Neural cell (in vitro differentiated cells): ENCODE measurements at regions not wholly inside any gene's neighbourhood (a gene's known extent, or its start where the extent isn't known, plus 50 kb on each side); places are given as distances from the start of the nearest gene placed in this dataset.

Experiments
- H2AFZ ChIP-seq: fragments of 200-600, 300-800 bp; sonication (generic), shearing (Covaris generic); 2 replicates; pipeline ENCODE4 v1.6.0; 2014; ENCODE audit warnings: low read depth, mild to moderate bottlenecking, antibody characterized with exemption, low read length, moderate library complexity
- H3F3A ChIP-seq: fragments of 200-600 bp; shearing (Covaris generic); 2 replicates; pipeline ENCODE4 v1.6.1; 2016; ENCODE audit warnings: mild to moderate bottlenecking, moderate library complexity, mixed read lengths, antibody characterized with exemption, low read length; ENCODE audit not compliant: insufficient read depth, poor library complexity, severe bottlenecking
- H3K27ac ChIP-seq: fragments of 200-600, 300-800 bp; sonication (generic), shearing (Covaris generic); 2 replicates; pipeline ENCODE4 v1.5.1; 2014; ENCODE audit warnings: mild to moderate bottlenecking, low read length, moderate library complexity
- H3K27me3 ChIP-seq: fragments of 300-800, 200-600 bp; sonication (generic), shearing (Covaris generic); 2 replicates; pipeline ENCODE4 v1.6.0; 2014; ENCODE audit warnings: mild to moderate bottlenecking, low read depth, low read length, moderate library complexity; ENCODE audit not compliant: insufficient read depth
- H3K36me3 ChIP-seq: fragments of 300-800, 200-600 bp; sonication (generic), shearing (Covaris generic); 2 replicates; pipeline ENCODE4 v1.5.1; 2014; ENCODE audit warnings: mild to moderate bottlenecking, antibody characterized with exemption, low read length, moderate library complexity; ENCODE audit not compliant: insufficient read depth
- H3K4me2 ChIP-seq: fragments of 300-800, 200-600 bp; sonication (generic), shearing (Covaris generic); 2 replicates; pipeline ENCODE4 v1.6.0; 2014; ENCODE audit warnings: mild to moderate bottlenecking, low read length
- H3K4me3 ChIP-seq: fragments of 300-800, 200-600 bp; sonication (generic), shearing (Covaris generic); 2 replicates; pipeline ENCODE4 v1.5.1; 2014; ENCODE audit warnings: mild to moderate bottlenecking, low read length, moderate library complexity
- H3K79me2 ChIP-seq: fragments of 200-600 bp; shearing (Covaris generic); replicated peaks from 2 replicates; pipeline ENCODE4 v1.6.0; 2014; ENCODE audit warnings: mild to moderate bottlenecking, low read length, moderate library complexity; ENCODE audit not compliant: insufficient read depth
- H3K9ac ChIP-seq: fragments of 300-800, 200-600 bp; sonication (generic), shearing (Covaris generic); 2 replicates; pipeline ENCODE4 v1.6.1; 2016; ENCODE audit warnings: mild to moderate bottlenecking, low read length, mixed read lengths
- H3K9me2 ChIP-seq: fragments of 200-600 bp; shearing (Covaris generic); 2 replicates; pipeline ENCODE4 v1.6.1; 2016; ENCODE audit warnings: mild to moderate bottlenecking, low read length, mixed read lengths; ENCODE audit not compliant: insufficient read depth
- H3K9me3 ChIP-seq: fragments of 200-600, 300-800 bp; sonication (generic), shearing (Covaris generic); 2 replicates; pipeline ENCODE4 v1.6.1; 2016; ENCODE audit warnings: mild to moderate bottlenecking, mixed run types, low read length, moderate library complexity, mixed read lengths
- H4K20me1 ChIP-seq: fragments of 200-600 bp; shearing (Covaris generic); 2 replicates; pipeline ENCODE4 v1.6.1; 2016; ENCODE audit warnings: mild to moderate bottlenecking, mixed run types; ENCODE audit not compliant: insufficient read depth
- CTCF ChIP-seq: fragments of 450-650 bp; IDR thresholded peaks from 2 replicates; pipeline ENCODE4 v1.5.1; 2014; ENCODE audit warnings: antibody characterized with exemption, mild to moderate bottlenecking, moderate library complexity; ENCODE audit not compliant: poor library complexity, severe bottlenecking
- EP300 ChIP-seq: fragments of 450-650 bp; conservative IDR thresholded peaks from 2 replicates; pipeline ENCODE4 v1.6.1; 2014; ENCODE audit warnings: antibody characterized with exemption, mild to moderate bottlenecking, moderate library complexity; ENCODE audit not compliant: poor library complexity, severe bottlenecking
- EZH2 ChIP-seq: fragments of 200-600, 300-800 bp; shearing (Covaris generic), sonication (generic); IDR thresholded peaks from 2 replicates; pipeline ENCODE4 v1.6.1; 2014; ENCODE audit warnings: antibody characterized with exemption, low read length, borderline replicate concordance, mild to moderate bottlenecking; ENCODE audit not compliant: insufficient read depth, poor library complexity, severe bottlenecking
- MXI1 ChIP-seq: fragments of 450-650 bp; conservative IDR thresholded peaks from 2 replicates; pipeline ENCODE4 v1.6.1; 2014; ENCODE audit warnings: antibody characterized with exemption, mild to moderate bottlenecking; ENCODE audit not compliant: poor library complexity, severe bottlenecking
- POLR2AphosphoS5 ChIP-seq: IDR thresholded peaks from 2 replicates; pipeline ENCODE4 v1.6.1; 2012
- RAD21 ChIP-seq: fragments of 450-650 bp; conservative IDR thresholded peaks from 2 replicates; pipeline ENCODE4 v1.6.1; 2014; ENCODE audit warnings: antibody characterized with exemption, mild to moderate bottlenecking, moderate library complexity
- REST ChIP-seq: IDR thresholded peaks from 2 replicates; pipeline ENCODE4 v1.6.1; 2012; ENCODE audit warnings: borderline replicate concordance
- SMC3 ChIP-seq: fragments of 450-650 bp; conservative IDR thresholded peaks from 2 replicates; pipeline ENCODE4 v1.6.1; 2014; ENCODE audit warnings: antibody characterized with exemption, mild to moderate bottlenecking, moderate library complexity; ENCODE audit not compliant: poor library complexity
- TAF1 ChIP-seq: IDR thresholded peaks from 2 replicates; pipeline ENCODE4 v1.6.1; 2012; ENCODE audit warnings: low read depth

GRCh38 chr11:131178596-131178995 lies 191.8 kb upstream of the NTM start:
- no peak overlapping the region for H3K4me2 ChIP-seq
- no peak overlapping the region for H2AFZ ChIP-seq
- H3K9me2 ChIP-seq, result no peaks in the 10 kb centered on the region
- no peaks in the 10 kb centered on the region for H3F3A ChIP-seq
- no peaks in the 10 kb centered on the region for H4K20me1 ChIP-seq
- no peaks in the 10 kb centered on the region for H3K79me2 ChIP-seq
- H3K36me3 ChIP-seq, result no peaks in the 10 kb centered on the region
- H3K4me3 ChIP-seq, result no peak overlapping the region
- TF ChIP-seq EP300 (no peak), SMC3 (no peak), REST (no peak), RAD21 (no peak), POLR2AphosphoS5 (no peak)
- H3K27ac ChIP-seq, result no peak overlapping the region
- H3K27me3 ChIP-seq, result no peaks in the 10 kb centered on the region
- H3K9ac ChIP-seq, result no peak overlapping the region
- no peaks in the 10 kb centered on the region for H3K9me3 ChIP-seq

GRCh38 chr11:131179836-131180235 lies 190.6 kb upstream of the NTM start:
- Histone ChIP-seq H3K4me2 (no peak overlapping the region), H3K9me3 (no peaks in the 10 kb centered on the region), H3K27ac (no peak overlapping the region), H3K9me2 (no peaks in the 10 kb centered on the region), H3K27me3 (no peaks in the 10 kb centered on the region), H3K36me3 (no peaks in the 10 kb centered on the region), H2AFZ (no peak overlapping the region), H3K4me3 (no peak overlapping the region), H3F3A (no peaks in the 10 kb centered on the region), H3K9ac (no peak overlapping the region), H4K20me1 (no peaks in the 10 kb centered on the region), H3K79me2 (no peaks in the 10 kb centered on the region)
- TF ChIP-seq MXI1 (no peak), EZH2 (no peak), REST (no peak), TAF1 (no peak), CTCF (no peak)
